NCI-H146 treated with DMSO at 0.1 percent for 48 hours (cell line): ENCODE measurements at regions not wholly inside any gene's neighbourhood (a gene's known extent, or its start where the extent isn't known, plus 50 kb on each side); places are given as distances from the start of the nearest gene placed in this dataset.
"Not testable (repeated sequence)": the region's sequence is repeated elsewhere in the genome, so short reads cannot be mapped to it uniquely, and the experiment has no call there.

Source experiments
- DNase-seq: peaks from one replicate; lab custom pipeline; 2025; ENCODE audit not compliant: unreplicated experiment; lab: John Stamatoyannopoulos, UW

GRCh38 chr3:176097027-176097426 is 1100.3 kb downstream of the TBL1XR1 start:
- no peak for DNase-seq

- DNase-seq: not testable (repeated sequence)
Measured at GRCh38 chr3:176093892-176094291, 1103.4 kb downstream of the TBL1XR1 start.

DNA sequence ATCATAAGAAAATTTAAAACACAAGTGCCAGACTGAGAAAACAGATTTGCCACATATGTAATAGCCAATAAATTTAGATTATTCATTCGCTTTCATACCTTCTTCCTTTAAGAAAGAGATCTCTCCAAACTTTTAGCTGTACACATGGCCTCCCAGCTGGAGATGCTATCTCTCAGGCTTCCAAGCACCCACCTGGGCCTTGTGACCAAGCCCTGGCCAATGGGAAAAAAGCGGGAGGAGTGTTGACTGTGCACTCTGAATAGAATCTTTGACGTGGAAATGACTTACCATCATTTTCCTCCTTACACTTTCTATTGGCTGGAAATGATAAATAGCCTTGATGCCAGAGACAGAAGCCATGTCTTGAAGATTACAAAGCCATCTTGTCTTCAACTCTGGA is 1106.6 kb downstream of the TBL1XR1 start:
- no peak for DNase-seq

DNA sequence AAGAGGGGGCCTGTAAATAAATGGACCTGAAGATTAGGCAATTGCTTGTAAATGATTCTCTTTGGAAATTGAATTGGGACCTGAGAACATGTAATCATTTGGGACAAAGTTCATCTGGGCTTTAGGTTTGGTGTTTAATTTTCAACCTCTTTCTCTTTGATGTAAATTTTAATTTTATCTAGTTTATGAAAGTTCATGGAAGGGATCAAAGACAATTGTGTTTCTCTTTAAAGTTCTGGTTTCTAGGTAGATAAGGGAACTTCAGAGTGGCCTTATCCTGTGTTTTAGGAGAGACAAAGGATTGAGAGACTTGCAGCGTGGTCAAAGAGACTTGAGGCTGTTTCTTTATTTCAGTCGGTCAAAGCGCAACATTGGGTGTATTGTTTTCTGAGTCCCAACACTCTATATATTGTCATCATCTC is 1108.3 kb downstream of the TBL1XR1 start:
- no peak for DNase-seq

GRCh38 chr3:176087066-176087697 is 1110.1 kb downstream of the TBL1XR1 start:
- DNase-seq: no peak

DNA sequence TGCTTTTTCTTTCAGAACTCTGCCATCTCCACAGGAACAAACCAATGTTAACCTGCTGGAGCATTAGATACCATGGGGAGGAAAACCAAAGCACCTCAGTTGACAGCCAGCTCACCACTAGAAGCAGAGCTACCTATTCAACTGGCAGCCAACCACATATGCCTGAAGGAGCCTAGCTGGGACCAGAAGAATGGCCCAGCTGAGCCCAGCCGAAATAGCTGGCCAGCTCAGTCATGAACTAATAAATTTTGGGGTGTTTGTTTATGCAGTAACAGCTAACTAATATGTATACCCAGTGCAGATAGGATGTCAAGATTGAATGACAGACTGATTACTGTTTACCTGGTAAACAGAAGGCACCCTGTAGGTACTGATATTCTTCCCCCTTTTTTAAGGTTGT is 1117.5 kb downstream of the TBL1XR1 start:
- DNase-seq: no peak

GRCh38 chr3:176078906-176079305 is 1118.4 kb downstream of the TBL1XR1 start:
- no peak for DNase-seq

DNA sequence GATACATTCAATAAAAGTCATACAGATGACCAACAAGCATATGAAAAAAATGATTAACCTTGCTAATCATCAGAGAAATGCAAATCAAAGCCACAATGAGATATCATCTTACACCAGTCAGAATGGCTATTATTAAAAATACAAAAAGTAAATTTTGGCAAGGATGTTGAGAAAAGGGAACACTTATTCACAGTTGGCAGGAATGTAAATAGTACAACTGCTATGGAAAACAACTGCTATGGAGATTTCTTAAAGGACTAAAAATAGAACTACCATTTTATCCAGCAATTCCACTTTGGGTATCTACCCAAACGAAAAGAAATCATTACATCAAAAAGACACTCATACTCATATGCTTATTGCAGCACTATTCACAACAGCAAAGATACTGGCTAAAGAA is 1121.8 kb downstream of the TBL1XR1 start:
- no peak for DNase-seq

DNA sequence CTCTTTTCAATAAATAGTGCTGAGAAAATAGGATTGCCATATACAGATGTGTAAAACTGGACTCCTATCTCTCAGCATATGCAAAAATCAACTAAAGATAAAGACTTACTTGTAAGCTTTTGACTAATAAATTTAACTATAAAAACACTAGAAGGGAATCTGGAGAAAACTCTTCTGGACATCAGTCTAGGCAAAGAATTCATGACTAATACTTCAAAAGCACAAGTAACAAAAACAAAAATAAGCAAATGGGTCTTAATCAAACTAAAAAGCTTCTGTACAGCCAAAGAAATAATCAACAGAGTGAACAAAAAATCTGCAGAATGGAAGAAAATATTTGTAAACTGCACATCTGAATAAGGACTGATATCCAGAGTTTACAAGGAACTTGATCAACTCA is 1122.2 kb downstream of the TBL1XR1 start:
- no peak for DNase-seq

GRCh38 chr3:176074096-176074495 is 1123.2 kb downstream of the TBL1XR1 start:
- no peak for DNase-seq

DNA sequence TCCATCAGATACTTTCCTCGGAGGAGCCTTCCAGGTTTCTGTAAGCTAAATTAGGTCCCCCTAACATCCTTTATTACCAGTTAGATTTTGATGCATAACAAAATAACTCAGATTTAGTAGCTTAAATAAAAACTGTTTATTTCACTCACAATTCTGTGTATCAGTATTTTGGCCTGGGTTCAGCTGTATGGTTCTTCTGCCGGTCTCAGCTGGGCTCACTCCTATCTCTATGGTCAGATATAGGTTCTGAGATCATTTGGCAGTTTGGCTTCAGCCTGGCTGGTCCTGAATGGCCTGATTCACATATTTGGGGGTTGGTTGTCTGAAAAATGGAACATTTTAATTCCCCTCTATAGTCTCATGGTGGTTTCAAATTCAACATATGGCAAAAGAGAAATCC is 1125.3 kb downstream of the TBL1XR1 start:
- DNase-seq: no peak

DNA sequence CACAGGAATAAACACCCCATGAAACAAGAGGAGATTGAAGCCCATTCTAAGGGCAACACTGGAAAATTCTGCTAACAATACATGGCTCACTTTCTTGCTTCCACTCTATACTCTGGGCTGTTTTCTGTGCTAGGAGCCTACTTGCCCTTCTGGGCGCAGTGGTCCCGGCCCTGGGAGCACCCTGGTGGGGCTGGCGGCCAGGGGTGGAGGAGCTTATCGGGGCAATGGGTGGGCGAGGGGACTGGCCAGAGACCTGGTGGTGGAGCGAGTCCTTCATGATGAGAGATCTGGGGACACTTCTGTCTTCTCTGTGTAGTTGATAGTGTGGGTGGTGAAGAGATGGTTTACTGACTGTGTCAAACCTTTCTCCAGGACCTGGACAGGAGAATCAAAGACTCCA is 1128.5 kb downstream of the TBL1XR1 start:
- DNase-seq: no peak

DNA sequence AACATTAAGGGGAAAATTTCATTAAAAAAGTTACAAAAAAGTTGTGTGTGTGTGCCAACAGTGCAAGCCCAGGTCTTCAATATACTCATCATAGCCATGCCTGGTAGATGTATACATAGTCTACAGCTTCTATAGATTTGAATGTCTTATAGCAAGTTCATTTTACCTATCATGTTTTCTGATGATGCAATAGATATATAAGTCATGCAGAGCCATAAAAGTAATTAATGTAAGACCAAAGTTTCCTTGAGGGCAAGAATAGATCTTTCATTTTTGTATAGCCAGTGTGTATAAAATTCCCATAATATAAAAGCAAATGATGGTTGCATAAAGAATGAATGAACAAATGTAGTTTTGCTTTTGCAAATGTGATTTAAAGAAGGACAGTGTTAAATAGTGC is 1138.4 kb downstream of the TBL1XR1 start:
- no peak for DNase-seq

DNA sequence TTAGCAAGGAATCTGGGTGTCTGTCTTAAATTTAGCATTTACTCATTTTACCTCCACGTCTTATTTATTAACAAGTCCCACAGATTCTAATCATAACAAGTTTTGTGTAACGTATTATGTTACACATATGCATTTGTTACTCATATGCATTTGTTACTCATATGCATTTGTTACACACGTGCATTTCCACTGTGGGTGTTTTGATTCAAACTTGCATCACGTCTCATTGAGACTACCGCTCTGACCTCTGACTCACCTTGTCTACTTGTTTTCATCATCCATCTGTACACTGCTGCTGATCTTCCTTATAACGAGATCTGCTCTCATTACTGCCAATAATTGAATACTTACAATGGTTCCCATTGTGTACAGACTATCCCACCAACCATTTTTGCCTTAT is 1141.4 kb downstream of the TBL1XR1 start:
- no peak for DNase-seq

- DNase-seq: no peak
Measured at GRCh38 chr3:176051766-176052165, 1145.5 kb downstream of the TBL1XR1 start.

DNA sequence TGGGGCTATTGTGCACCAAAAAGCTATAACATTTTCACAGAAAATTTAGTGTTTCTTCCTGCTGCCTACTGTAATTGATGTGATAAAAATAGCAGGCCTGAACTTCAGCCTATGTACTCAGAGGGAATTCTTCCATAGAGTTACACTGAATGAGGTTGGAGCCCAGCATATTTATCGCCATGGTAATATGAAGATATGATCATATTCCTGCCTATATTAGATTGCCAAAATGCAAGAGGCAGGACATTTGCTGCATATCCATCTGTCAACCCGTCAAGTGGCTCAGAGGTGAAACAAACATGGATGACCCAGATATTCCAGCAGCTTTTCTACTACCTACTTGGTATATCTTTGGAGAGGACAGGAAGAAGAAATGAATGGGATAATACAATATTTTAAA is 1150.6 kb downstream of the TBL1XR1 start:
- DNase-seq: no peak

DNA sequence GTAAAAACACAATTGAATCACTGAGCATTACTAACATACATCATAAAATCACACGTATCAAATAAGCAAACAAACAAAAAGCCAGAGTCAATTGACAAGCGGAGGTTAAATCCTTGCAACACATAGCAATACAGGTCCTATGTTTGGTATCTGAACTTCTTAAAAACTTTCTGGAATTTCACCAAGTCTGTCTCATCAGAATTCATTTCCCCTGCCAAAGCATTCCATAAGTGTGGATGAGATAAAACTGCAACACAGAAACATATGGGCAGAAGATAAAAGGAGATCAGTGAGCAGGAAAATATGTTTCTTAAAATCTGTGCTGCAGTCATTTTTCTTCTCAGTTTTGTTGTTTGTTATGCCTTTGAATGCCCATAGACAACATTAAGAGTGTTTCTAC is 1155.5 kb downstream of the TBL1XR1 start:
- DNase-seq: no peak

GRCh38 chr3:176041185-176041584 is 1156.1 kb downstream of the TBL1XR1 start:
- no peak for DNase-seq

GRCh38 chr3:176037636-176038035 is 1159.6 kb downstream of the TBL1XR1 start:
- no peak for DNase-seq

DNA sequence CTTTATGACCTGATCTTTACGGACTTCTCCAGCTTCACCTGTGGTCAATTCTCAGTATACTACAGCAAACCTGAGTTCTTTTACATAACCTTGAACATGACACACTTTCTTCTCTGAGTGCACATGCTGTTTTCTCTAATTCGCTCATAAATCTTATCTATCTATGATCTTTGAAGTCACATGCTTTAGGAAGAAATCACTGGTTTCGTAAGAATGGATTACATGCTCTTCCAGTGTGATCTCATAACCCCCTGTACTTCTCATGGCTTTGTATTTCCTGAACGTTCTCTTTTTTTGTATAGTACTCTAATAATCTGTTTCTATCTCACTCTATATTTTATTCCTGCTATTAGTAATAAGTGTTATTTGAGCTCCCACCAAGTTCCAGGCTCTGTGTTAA is 1165.2 kb downstream of the TBL1XR1 start:
- DNase-seq: no peak

DNA sequence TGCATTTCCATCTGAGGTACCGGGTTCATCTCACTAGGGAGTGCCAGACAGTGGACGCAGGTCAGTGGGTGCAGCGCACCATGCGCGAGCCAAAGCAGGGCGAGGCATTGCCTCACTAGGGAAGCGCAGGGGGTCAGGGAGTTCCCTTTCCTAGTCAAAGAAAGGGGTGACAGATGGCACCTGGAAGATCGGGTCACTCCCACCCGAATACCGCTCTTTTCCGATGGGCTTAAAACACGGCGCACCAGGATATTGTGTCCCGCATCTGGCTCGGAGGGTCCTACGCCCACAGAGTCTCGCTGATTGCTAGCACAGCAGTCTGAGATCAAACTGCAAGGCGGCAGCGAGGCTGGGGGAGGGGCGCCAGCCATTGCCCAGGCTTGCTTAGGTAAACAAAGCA is 1157.1 kb downstream of the NAALADL2 start:
- not testable (repeated sequence) for DNase-seq

DNA sequence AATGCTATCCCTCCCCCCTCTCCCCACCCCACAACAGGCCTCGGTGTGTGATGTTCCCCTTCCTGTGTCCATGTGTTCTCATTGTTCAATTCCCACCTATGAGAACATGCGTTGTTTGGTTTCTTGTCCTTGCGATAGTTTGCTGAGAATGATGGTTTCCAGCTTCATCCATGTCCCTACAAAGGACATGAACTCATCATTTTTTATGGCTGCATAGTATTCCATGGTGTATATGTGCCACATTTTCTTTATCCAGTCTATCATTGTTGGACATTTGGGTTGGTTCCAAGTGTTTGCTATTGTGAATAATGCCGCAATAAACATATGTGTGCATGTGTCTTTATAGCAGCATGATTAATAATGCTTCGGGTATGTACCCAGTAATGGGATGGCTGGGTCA is 1156.1 kb downstream of the NAALADL2 start:
- DNase-seq: not testable (repeated sequence)

DNA sequence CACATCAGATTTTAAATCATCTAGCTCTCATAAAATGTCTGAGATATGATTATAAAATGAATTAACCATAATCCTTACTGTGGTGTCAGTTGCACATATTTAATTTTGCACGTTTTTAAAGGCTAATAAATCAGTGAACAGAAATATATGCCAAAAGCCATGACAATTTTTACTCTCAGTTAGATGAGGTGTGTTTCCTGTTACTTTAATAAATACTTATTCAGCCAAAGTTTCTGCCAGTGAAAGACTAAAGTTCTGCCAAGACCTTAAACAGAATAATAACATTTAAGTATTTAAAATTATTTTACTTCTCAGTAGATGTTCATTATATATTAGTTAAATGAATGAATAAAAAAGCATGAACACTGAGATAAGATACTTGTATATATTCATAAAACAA is 1150.1 kb downstream of the NAALADL2 start:
- DNase-seq: no peak

GRCh38 chr3:176005564-176005963 is 1146.4 kb downstream of the NAALADL2 start:
- no peak for DNase-seq
